Neural cell (in vitro differentiated cells): ENCODE measurements at regions not wholly inside any gene's neighbourhood (a gene's known extent, or its start where the extent isn't known, plus 50 kb on each side); places are given as distances from the start of the nearest gene placed in this dataset.

Experiments
- H2AFZ ChIP-seq: fragments of 200-600, 300-800 bp; sonication (generic), shearing (Covaris generic); 2 replicates; pipeline ENCODE4 v1.6.0; 2014; ENCODE audit warnings: low read depth, mild to moderate bottlenecking, antibody characterized with exemption, low read length, moderate library complexity
- H3F3A ChIP-seq: fragments of 200-600 bp; shearing (Covaris generic); 2 replicates; pipeline ENCODE4 v1.6.1; 2016; ENCODE audit warnings: mild to moderate bottlenecking, moderate library complexity, mixed read lengths, antibody characterized with exemption, low read length; ENCODE audit not compliant: insufficient read depth, poor library complexity, severe bottlenecking
- H3K27ac ChIP-seq: fragments of 200-600, 300-800 bp; sonication (generic), shearing (Covaris generic); 2 replicates; pipeline ENCODE4 v1.5.1; 2014; ENCODE audit warnings: mild to moderate bottlenecking, low read length, moderate library complexity
- H3K27me3 ChIP-seq: fragments of 300-800, 200-600 bp; sonication (generic), shearing (Covaris generic); 2 replicates; pipeline ENCODE4 v1.6.0; 2014; ENCODE audit warnings: mild to moderate bottlenecking, low read depth, low read length, moderate library complexity; ENCODE audit not compliant: insufficient read depth
- H3K36me3 ChIP-seq: fragments of 300-800, 200-600 bp; sonication (generic), shearing (Covaris generic); 2 replicates; pipeline ENCODE4 v1.5.1; 2014; ENCODE audit warnings: mild to moderate bottlenecking, antibody characterized with exemption, low read length, moderate library complexity; ENCODE audit not compliant: insufficient read depth
- H3K4me2 ChIP-seq: fragments of 300-800, 200-600 bp; sonication (generic), shearing (Covaris generic); 2 replicates; pipeline ENCODE4 v1.6.0; 2014; ENCODE audit warnings: mild to moderate bottlenecking, low read length
- H3K4me3 ChIP-seq: fragments of 300-800, 200-600 bp; sonication (generic), shearing (Covaris generic); 2 replicates; pipeline ENCODE4 v1.5.1; 2014; ENCODE audit warnings: mild to moderate bottlenecking, low read length, moderate library complexity
- H3K79me2 ChIP-seq: fragments of 200-600 bp; shearing (Covaris generic); replicated peaks from 2 replicates; pipeline ENCODE4 v1.6.0; 2014; ENCODE audit warnings: mild to moderate bottlenecking, low read length, moderate library complexity; ENCODE audit not compliant: insufficient read depth
- H3K9ac ChIP-seq: fragments of 300-800, 200-600 bp; sonication (generic), shearing (Covaris generic); 2 replicates; pipeline ENCODE4 v1.6.1; 2016; ENCODE audit warnings: mild to moderate bottlenecking, low read length, mixed read lengths
- H3K9me2 ChIP-seq: fragments of 200-600 bp; shearing (Covaris generic); 2 replicates; pipeline ENCODE4 v1.6.1; 2016; ENCODE audit warnings: mild to moderate bottlenecking, low read length, mixed read lengths; ENCODE audit not compliant: insufficient read depth
- H3K9me3 ChIP-seq: fragments of 200-600, 300-800 bp; sonication (generic), shearing (Covaris generic); 2 replicates; pipeline ENCODE4 v1.6.1; 2016; ENCODE audit warnings: mild to moderate bottlenecking, mixed run types, low read length, moderate library complexity, mixed read lengths
- H4K20me1 ChIP-seq: fragments of 200-600 bp; shearing (Covaris generic); 2 replicates; pipeline ENCODE4 v1.6.1; 2016; ENCODE audit warnings: mild to moderate bottlenecking, mixed run types; ENCODE audit not compliant: insufficient read depth
- CTCF ChIP-seq: fragments of 450-650 bp; IDR thresholded peaks from 2 replicates; pipeline ENCODE4 v1.5.1; 2014; ENCODE audit warnings: antibody characterized with exemption, mild to moderate bottlenecking, moderate library complexity; ENCODE audit not compliant: poor library complexity, severe bottlenecking
- EP300 ChIP-seq: fragments of 450-650 bp; conservative IDR thresholded peaks from 2 replicates; pipeline ENCODE4 v1.6.1; 2014; ENCODE audit warnings: antibody characterized with exemption, mild to moderate bottlenecking, moderate library complexity; ENCODE audit not compliant: poor library complexity, severe bottlenecking
- EZH2 ChIP-seq: fragments of 200-600, 300-800 bp; shearing (Covaris generic), sonication (generic); IDR thresholded peaks from 2 replicates; pipeline ENCODE4 v1.6.1; 2014; ENCODE audit warnings: antibody characterized with exemption, low read length, borderline replicate concordance, mild to moderate bottlenecking; ENCODE audit not compliant: insufficient read depth, poor library complexity, severe bottlenecking
- MXI1 ChIP-seq: fragments of 450-650 bp; conservative IDR thresholded peaks from 2 replicates; pipeline ENCODE4 v1.6.1; 2014; ENCODE audit warnings: antibody characterized with exemption, mild to moderate bottlenecking; ENCODE audit not compliant: poor library complexity, severe bottlenecking
- POLR2AphosphoS5 ChIP-seq: IDR thresholded peaks from 2 replicates; pipeline ENCODE4 v1.6.1; 2012
- RAD21 ChIP-seq: fragments of 450-650 bp; conservative IDR thresholded peaks from 2 replicates; pipeline ENCODE4 v1.6.1; 2014; ENCODE audit warnings: antibody characterized with exemption, mild to moderate bottlenecking, moderate library complexity
- REST ChIP-seq: IDR thresholded peaks from 2 replicates; pipeline ENCODE4 v1.6.1; 2012; ENCODE audit warnings: borderline replicate concordance
- SMC3 ChIP-seq: fragments of 450-650 bp; conservative IDR thresholded peaks from 2 replicates; pipeline ENCODE4 v1.6.1; 2014; ENCODE audit warnings: antibody characterized with exemption, mild to moderate bottlenecking, moderate library complexity; ENCODE audit not compliant: poor library complexity
- TAF1 ChIP-seq: IDR thresholded peaks from 2 replicates; pipeline ENCODE4 v1.6.1; 2012; ENCODE audit warnings: low read depth

- H3K79me2 ChIP-seq, result no peaks in the 10 kb centered on the region
- no peak overlapping the region for H3K4me2 ChIP-seq
- no peaks in the 10 kb centered on the region for H3F3A ChIP-seq
- TF ChIP-seq RAD21 (no peak), EP300 (no peak), EZH2 (no peak), MXI1 (no peak), TAF1 (no peak), CTCF (no peak), POLR2AphosphoS5 (no peak), SMC3 (no peak), REST (no peak)
- H3K9ac ChIP-seq, result no peak overlapping the region
- no peaks in the 10 kb centered on the region for H3K9me3 ChIP-seq
- no peak overlapping the region for H2AFZ ChIP-seq
- H3K27ac ChIP-seq, result no peak overlapping the region
- no peak overlapping the region for H3K4me3 ChIP-seq
- H3K27me3 ChIP-seq, result no peaks in the 10 kb centered on the region
- H4K20me1 ChIP-seq, result no peaks in the 10 kb centered on the region
- H3K36me3 ChIP-seq, result no peaks in the 10 kb centered on the region
- H3K9me2 ChIP-seq, result no peaks in the 10 kb centered on the region
Observed at GRCh38 chr9:78884611-78885150, 587.8 kb downstream of the PSAT1 start.

- Histone ChIP-seq H3K4me3 (no peak overlapping the region), H3K79me2 (no peaks in the 10 kb centered on the region), H3K27me3 (no peaks in the 10 kb centered on the region), H3K36me3 (no peaks in the 10 kb centered on the region), H4K20me1 (no peaks in the 10 kb centered on the region), H3K27ac (no peak overlapping the region), H3K9ac (no peak overlapping the region), H3K9me3 (no peaks in the 10 kb centered on the region), H2AFZ (no peak overlapping the region), H3F3A (no peaks in the 10 kb centered on the region), H3K9me2 (no peaks in the 10 kb centered on the region), H3K4me2 (no peak overlapping the region)
- TF ChIP-seq EP300 (no peak), TAF1 (no peak), POLR2AphosphoS5 (no peak), RAD21 (no peak), SMC3 (no peak), REST (no peak), CTCF (no peak), EZH2 (no peak), MXI1 (no peak)
Observed at GRCh38 chr9:78892182-78892581, 595.3 kb downstream of the PSAT1 start.
